ENCODE measurements at regions not wholly inside any gene's neighbourhood (a gene's known extent, or its start where the extent isn't known, plus 50 kb on each side); places are given as distances from the start of the nearest gene placed in this dataset.

DNA sequence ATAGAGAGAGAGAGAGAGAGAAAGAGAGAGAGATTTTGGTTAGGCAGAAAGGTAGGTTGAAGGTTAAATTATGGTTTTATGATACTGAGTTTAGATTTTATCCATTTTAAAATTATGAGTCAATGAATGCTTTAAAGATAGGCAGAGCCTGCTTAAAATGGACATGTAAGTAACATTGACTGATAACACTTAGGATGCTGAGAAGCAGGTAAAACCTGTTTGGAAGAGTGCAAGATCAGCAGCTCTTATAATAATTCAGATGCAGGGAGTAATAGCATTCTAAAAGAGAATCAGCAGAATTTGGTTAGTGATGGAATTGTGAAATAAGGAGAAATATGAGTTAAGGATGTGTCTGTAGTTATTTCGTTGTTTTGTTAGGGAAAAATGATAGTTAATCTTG, 446.6 kb downstream of the PLA2G4A start:
- no peak for TF ChIP-seq CTCF (IDR thresholded peaks at IDR 0.05; ENCODE audit: low read length)
- no peak for TF ChIP-seq EZH2phosphoT487 (IDR thresholded peaks at IDR 0.05; ENCODE audit: low read length)
- no peak for TF ChIP-seq EZH2 (optimal IDR thresholded peaks at IDR 0.05; ENCODE audit: low read depth, low read length)

Data from MM.1S (cell line).